ENCODE measurements at regions not wholly inside any gene's neighbourhood (a gene's known extent, or its start where the extent isn't known, plus 50 kb on each side); places are given as distances from the start of the nearest gene placed in this dataset.
"Not testable (repeated sequence)": the region's sequence is repeated elsewhere in the genome, so short reads cannot be mapped to it uniquely, and the experiment has no call there.

DNA sequence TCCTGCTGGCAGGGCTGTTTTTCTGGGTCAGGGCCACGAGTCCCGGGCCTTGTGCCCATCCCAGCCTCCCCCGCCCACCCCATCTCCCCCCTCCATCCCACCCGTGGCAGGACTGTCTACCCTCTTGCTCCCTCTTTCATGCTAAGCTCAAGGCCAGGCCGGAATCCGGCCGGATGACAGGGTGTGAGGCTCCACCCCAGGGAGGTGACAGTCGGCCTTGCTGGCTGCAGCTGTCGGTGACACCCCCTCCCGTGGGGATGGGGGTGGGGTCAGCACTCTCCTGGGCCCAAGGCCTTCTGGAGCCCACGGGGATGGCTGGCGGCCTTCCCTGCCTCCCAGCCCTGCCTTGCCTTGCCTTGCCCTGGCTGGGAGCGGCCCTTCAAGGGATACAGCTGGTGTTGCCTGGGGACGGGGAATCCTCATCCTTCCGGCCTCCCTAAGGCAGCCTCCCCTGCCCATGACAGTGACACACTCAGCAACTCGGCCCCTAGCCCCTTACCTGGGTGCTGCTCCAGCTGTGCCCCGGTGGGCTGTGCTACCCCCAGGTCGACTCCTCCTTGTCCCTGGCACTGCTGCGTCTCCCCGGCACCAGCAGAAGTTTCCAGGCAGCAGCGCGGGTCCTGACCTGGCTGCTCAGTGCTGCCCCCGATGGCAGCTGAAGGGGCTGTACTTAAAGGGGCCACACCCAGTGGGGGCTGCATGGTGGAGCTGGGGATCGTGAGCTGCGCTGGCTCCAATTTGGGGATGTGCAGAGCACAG, 303.9 kb downstream of the CCDC74A start:
- H3K36me3 Mint-ChIP-seq, H3K9me3 Mint-ChIP-seq, H3K4me3 Mint-ChIP-seq, ATAC-seq, H3K27ac Mint-ChIP-seq, DNase-seq, H3K27me3 Mint-ChIP-seq, POLR2A ChIA-PET, H3K4me1 Mint-ChIP-seq: not testable (repeated sequence)

DNA sequence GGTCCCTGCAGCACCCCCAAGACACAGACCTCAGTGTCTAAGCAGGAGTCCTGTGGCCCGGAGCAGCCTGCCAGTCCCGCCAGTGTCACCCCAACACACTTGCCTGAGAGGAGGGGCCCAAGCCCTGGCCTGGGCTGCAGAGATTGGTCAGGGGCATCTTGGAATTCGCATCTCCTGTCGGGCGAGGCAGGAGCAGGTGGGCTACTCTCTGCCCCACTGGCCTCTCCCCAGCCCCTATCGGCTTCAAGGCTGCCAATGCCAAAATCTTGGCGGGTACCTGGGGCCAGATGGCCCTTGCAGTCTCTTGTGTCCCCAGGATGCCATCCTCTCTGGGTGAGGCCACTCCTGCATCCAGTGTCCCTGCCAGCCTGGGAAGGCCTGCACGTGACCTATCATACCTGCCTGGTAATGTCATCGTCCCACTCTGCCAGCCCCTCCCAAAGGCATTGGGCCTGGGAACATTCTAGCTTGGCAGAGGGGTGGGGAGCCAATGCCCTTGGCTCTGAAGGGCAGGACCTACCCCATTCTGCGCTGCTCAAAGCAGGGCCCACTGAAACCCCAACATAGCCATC, 304.6 kb downstream of the CCDC74A start:
- H3K9me3 Mint-ChIP-seq, ATAC-seq, H3K27ac Mint-ChIP-seq, H3K4me3 Mint-ChIP-seq, H3K36me3 Mint-ChIP-seq, DNase-seq, POLR2A ChIA-PET, H3K4me1 Mint-ChIP-seq: not testable (repeated sequence)
- H3K27me3 Mint-ChIP-seq: peaks cover under 1 to 12% (median 9%) of the 10 kb centered on the region in 5 donors

- H3K4me1 Mint-ChIP-seq, H3K4me3 Mint-ChIP-seq, H3K36me3 Mint-ChIP-seq, H3K9me3 Mint-ChIP-seq, DNase-seq, POLR2A ChIA-PET, H3K27ac Mint-ChIP-seq, ATAC-seq: not testable (repeated sequence)
- H3K27me3 Mint-ChIP-seq: peaks cover 4 to 18% (median 12%) of the 10 kb centered on the region in 5 donors
These were observed 305.2 kb downstream of the CCDC74A start for GRCh38 chr2:131832917-131833316.

- H3K4me1 Mint-ChIP-seq, H3K36me3 Mint-ChIP-seq, H3K4me3 Mint-ChIP-seq, H3K9me3 Mint-ChIP-seq, H3K27ac Mint-ChIP-seq, ATAC-seq, POLR2A ChIA-PET, DNase-seq: not testable (repeated sequence)
- H3K27me3 Mint-ChIP-seq: peaks cover 5 to 25% (median 17%) of the 10 kb centered on the region in 5 donors
These were observed 305.9 kb downstream of the CCDC74A start for GRCh38 chr2:131833367-131834202.

DNA sequence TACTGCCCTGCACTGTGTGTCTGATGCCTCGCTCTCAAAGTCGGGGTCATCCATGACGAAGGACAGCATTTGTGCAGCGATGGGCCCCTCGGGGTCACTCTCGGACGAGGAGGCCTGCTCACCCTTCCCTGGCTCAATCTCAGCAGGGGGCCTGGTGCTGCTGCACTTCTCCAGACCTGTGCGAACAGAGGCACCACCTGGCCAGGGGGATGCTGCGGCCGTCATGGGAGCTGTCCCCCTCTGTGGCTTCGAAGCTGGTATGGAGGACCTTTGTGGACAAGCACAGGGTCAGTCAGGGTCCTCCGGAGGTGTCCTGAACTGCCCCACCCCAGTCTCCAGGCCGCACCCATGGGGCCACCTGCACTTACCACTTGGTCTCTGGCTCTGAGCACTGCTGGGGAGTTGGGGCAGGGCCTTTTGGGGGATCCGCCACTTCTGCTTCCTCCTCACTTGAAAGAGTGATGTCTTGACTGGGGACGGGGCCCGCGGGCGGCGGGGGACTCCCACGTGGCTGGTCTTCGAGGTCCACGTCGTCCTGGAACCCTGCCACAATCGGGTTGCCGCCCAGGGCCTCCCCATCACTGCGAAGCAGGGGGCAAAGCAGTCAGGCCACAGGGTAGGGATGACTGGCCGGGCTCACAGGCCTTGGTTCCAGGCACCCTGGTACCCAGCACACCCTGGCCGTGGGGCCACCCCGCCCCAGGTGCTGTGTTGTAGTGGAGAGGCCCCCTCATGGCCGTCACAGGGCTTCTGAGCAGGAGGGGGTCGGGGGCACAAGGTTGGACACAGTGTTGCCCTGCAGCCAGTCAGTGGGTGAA, 306.7 kb downstream of the CCDC74A start:
- H3K4me1 Mint-ChIP-seq, DNase-seq, H3K9me3 Mint-ChIP-seq, H3K27ac Mint-ChIP-seq, ATAC-seq, POLR2A ChIA-PET, H3K4me3 Mint-ChIP-seq, H3K36me3 Mint-ChIP-seq: not testable (repeated sequence)
- peaks cover 5 to 27% (median 17%) of the 10 kb centered on the region in 5 donors for H3K27me3 Mint-ChIP-seq

- POLR2A ChIA-PET, DNase-seq, H3K4me3 Mint-ChIP-seq, H3K27ac Mint-ChIP-seq, H3K9me3 Mint-ChIP-seq, ATAC-seq, H3K36me3 Mint-ChIP-seq, H3K4me1 Mint-ChIP-seq: not testable (repeated sequence)
- peaks cover 5 to 27% (median 17%) of the 10 kb centered on the region in 5 donors for H3K27me3 Mint-ChIP-seq
These were observed 307.3 kb downstream of the CCDC74A start for GRCh38 chr2:131835022-131835421.

GRCh38 chr2:131835621-131836091, 308.0 kb downstream of the CCDC74A start:
- no peak for ATAC-seq
- H3K4me1 Mint-ChIP-seq: no peaks in the 10 kb centered on the region
- H3K4me3 Mint-ChIP-seq: no peak overlapping the region
- no peaks in the 10 kb centered on the region for H3K9me3 Mint-ChIP-seq
- no peaks in the 10 kb centered on the region for H3K36me3 Mint-ChIP-seq
- POLR2A ChIA-PET: no interaction called here
- peaks cover 5 to 27% (median 17%) of the 10 kb centered on the region in 5 donors for H3K27me3 Mint-ChIP-seq
- DNase-seq: no peak
- no peak overlapping the region for H3K27ac Mint-ChIP-seq

DNA sequence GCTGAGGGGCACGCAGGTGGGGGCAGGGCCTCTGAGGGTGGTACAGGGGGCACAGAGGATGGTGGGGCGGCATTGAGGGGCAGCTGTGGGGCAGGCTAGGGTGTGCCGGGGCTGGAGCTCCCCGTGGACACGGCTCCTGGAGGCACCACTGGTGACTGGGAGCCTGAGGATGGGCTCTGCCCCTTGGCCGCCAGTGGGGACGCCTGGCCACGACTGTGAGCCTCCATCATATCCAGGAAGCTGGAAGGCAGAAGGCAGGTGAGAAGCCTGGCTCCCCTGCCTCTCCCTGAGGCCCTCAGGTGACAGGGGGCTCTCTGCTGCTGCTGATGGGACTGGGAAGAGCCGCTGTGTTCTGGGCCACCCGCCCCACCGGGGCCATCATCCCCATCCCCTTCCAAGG, 308.4 kb downstream of the CCDC74A start:
- not testable (repeated sequence) for H3K4me3 Mint-ChIP-seq, H3K36me3 Mint-ChIP-seq

DNA sequence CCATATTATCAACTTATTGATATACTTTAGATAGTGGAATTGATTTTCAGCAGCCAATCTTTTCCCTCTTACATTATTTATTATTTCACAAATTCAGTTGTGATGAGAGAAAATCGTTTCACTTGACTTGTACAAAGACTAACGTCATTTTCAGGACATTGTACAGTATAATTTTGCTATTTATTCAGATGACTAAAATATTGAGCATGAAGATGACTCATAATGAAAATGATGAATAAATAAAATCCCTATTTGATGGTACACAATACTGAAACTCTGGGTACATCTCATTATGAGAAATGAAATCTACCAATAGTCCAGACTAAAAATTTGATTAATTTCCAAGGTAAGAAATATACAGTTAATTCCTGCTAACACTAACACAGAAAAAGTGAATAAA, 316.4 kb downstream of the CCDC74A start:
- ATAC-seq, H3K36me3 Mint-ChIP-seq, H3K4me1 Mint-ChIP-seq, H3K9me3 Mint-ChIP-seq, DNase-seq, H3K27me3 Mint-ChIP-seq, H3K4me3 Mint-ChIP-seq, H3K27ac Mint-ChIP-seq, POLR2A ChIA-PET: not testable (repeated sequence)

More for the DNA sequence above, 308.4 kb downstream of the CCDC74A start:
- H3K9me3 Mint-ChIP-seq, DNase-seq, H3K4me1 Mint-ChIP-seq, ATAC-seq, H3K27ac Mint-ChIP-seq, POLR2A ChIA-PET: not testable (repeated sequence)
- peaks cover 5 to 27% (median 17%) of the 10 kb centered on the region in 5 donors for H3K27me3 Mint-ChIP-seq

DNA sequence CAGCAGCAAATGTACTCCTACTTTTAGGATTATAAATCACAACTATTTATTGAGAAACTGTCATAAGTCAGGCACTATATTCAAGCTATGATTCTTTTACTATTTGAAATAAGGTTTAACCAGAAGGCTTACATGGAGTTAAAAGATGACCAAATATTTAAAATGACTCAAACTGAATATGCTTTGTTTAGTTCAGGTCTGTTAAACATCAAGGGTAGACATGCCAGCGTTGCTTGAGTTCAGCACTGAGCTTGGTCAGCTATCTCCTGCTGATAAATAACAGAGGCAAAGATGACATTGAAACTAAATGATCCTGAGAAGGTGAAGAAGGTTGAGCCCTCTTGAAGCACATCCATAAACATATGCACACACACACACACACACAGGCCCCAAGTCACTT, 305.6 kb downstream of the ANKRD30BL start:
- ATAC-seq, H3K27me3 Mint-ChIP-seq, DNase-seq, H3K9me3 Mint-ChIP-seq, H3K36me3 Mint-ChIP-seq, H3K27ac Mint-ChIP-seq, POLR2A ChIA-PET, H3K4me1 Mint-ChIP-seq, H3K4me3 Mint-ChIP-seq: not testable (repeated sequence)

GRCh38 chr2:131858197-131858596, 303.6 kb downstream of the ANKRD30BL start:
- POLR2A ChIA-PET, H3K4me1 Mint-ChIP-seq, H3K27me3 Mint-ChIP-seq, H3K4me3 Mint-ChIP-seq, ATAC-seq, H3K27ac Mint-ChIP-seq, H3K36me3 Mint-ChIP-seq, DNase-seq, H3K9me3 Mint-ChIP-seq: not testable (repeated sequence)

Data from naive thymus-derived CD8-positive, alpha-beta T cell (primary cell).